ENCODE measurements at regions not wholly inside any gene's neighbourhood (a gene's known extent, or its start where the extent isn't known, plus 50 kb on each side); places are given as distances from the start of the nearest gene placed in this dataset.

DNA sequence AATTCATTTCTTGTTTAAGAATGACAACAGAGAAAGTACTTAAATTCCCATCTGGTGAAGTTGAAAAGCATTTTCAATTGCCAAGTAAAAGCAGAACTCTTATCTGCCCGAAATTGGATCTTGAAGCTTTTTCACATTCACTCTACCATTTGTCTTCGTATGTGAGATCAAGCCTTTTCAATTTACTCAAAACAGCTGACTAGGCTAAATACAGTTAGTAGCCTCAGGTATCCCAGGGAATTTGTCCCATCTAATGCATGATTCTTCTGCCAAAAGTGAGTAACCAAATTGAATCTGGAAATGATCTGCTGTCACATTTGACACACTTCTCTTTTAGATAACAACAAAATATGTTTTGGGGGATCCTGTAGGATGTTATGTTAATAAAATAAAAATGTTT is 596.8 kb upstream of the HS3ST5 start:
- Histone ChIP-seq H3F3A (replicated peaks; ENCODE audit: low read depth) (no peaks in the 10 kb centered on the region), H2AFZ (no peak overlapping the region), H3K36me3 (ENCODE audit: insufficient read depth) (no peaks in the 10 kb centered on the region), H3K79me2 (replicated peaks; ENCODE audit: insufficient read depth) (no peaks in the 10 kb centered on the region), H4K20me1 (replicated peaks; ENCODE audit: insufficient read depth) (no peaks in the 10 kb centered on the region), H3K9me2 (ENCODE audit: insufficient read depth) (no peaks in the 10 kb centered on the region), H3K4me2 (no peak overlapping the region), H3K4me1 (ENCODE audit: insufficient read depth) (peaks cover 6% of the 10 kb centered on the region), H3K27me3 (ENCODE audit: insufficient read depth) (no peaks in the 10 kb centered on the region), H3K27ac (ENCODE audit: low read depth) (no peak overlapping the region), H3K4me3 (no peak overlapping the region)
- Mint-ChIP-seq H3K9me3 (peaks cover 2% of the 10 kb centered on the region; the same call in 1 of the 3 replicates), H3K4me3 (no peak overlapping the region), H3K4me1 (peaks cover 12% of the 10 kb centered on the region; the same call in 2 of the 3 replicates), H3K27me3 (ENCODE audit: insufficient read depth, low read depth, poor library complexity) (no peaks in the 10 kb centered on the region), H3K36me3 (ENCODE audit: low read depth) (peaks cover 2% of the 10 kb centered on the region; the same call in 2 of the 3 replicates), H3K27ac (no peak overlapping the region)
- no peak for TF ChIP-seq EZH2 (IDR thresholded peaks at IDR 0.05; ENCODE audit: low read depth, unreplicated experiment)
- TF ChIP-seq, protein P1, sequence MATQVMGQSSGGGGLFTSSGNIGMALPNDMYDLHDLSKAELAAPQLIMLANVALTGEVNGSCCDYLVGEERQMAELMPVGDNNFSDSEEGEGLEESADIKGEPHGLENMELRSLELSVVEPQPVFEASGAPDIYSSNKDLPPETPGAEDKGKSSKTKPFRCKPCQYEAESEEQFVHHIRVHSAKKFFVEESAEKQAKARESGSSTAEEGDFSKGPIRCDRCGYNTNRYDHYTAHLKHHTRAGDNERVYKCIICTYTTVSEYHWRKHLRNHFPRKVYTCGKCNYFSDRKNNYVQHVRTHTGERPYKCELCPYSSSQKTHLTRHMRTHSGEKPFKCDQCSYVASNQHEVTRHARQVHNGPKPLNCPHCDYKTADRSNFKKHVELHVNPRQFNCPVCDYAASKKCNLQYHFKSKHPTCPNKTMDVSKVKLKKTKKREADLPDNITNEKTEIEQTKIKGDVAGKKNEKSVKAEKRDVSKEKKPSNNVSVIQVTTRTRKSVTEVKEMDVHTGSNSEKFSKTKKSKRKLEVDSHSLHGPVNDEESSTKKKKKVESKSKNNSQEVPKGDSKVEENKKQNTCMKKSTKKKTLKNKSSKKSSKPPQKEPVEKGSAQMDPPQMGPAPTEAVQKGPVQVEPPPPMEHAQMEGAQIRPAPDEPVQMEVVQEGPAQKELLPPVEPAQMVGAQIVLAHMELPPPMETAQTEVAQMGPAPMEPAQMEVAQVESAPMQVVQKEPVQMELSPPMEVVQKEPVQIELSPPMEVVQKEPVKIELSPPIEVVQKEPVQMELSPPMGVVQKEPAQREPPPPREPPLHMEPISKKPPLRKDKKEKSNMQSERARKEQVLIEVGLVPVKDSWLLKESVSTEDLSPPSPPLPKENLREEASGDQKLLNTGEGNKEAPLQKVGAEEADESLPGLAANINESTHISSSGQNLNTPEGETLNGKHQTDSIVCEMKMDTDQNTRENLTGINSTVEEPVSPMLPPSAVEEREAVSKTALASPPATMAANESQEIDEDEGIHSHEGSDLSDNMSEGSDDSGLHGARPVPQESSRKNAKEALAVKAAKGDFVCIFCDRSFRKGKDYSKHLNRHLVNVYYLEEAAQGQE (IDR thresholded peaks at IDR 0.05; ENCODE audit: unreplicated experiment): no peak
- no peak for TF ChIP-seq STAT1 (IDR thresholded peaks at IDR 0.05; ENCODE audit: unreplicated experiment)
- TF ChIP-seq JUNB (IDR thresholded peaks at IDR 0.05; ENCODE audit: unreplicated experiment): no peak
- TF ChIP-seq EZH2phosphoT487 (IDR thresholded peaks at IDR 0.05; ENCODE audit: unreplicated experiment): no peak
- TF ChIP-seq CREB1 (CRISPR knock-in tag; IDR thresholded peaks at IDR 0.05; ENCODE audit: low read depth): no peak
- no peak for TF ChIP-seq NANOG (IDR thresholded peaks at IDR 0.05; ENCODE audit: borderline replicate concordance)
- no peak for TF ChIP-seq ZNF114 (CRISPR knock-in tag; IDR thresholded peaks at IDR 0.05)
- TF ChIP-seq, protein P2, sequence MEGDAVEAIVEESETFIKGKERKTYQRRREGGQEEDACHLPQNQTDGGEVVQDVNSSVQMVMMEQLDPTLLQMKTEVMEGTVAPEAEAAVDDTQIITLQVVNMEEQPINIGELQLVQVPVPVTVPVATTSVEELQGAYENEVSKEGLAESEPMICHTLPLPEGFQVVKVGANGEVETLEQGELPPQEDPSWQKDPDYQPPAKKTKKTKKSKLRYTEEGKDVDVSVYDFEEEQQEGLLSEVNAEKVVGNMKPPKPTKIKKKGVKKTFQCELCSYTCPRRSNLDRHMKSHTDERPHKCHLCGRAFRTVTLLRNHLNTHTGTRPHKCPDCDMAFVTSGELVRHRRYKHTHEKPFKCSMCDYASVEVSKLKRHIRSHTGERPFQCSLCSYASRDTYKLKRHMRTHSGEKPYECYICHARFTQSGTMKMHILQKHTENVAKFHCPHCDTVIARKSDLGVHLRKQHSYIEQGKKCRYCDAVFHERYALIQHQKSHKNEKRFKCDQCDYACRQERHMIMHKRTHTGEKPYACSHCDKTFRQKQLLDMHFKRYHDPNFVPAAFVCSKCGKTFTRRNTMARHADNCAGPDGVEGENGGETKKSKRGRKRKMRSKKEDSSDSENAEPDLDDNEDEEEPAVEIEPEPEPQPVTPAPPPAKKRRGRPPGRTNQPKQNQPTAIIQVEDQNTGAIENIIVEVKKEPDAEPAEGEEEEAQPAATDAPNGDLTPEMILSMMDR (conservative IDR thresholded peaks at IDR 0.05; ENCODE audit: low read depth in 2 of 2): no peak
- TF ChIP-seq, protein P3, sequence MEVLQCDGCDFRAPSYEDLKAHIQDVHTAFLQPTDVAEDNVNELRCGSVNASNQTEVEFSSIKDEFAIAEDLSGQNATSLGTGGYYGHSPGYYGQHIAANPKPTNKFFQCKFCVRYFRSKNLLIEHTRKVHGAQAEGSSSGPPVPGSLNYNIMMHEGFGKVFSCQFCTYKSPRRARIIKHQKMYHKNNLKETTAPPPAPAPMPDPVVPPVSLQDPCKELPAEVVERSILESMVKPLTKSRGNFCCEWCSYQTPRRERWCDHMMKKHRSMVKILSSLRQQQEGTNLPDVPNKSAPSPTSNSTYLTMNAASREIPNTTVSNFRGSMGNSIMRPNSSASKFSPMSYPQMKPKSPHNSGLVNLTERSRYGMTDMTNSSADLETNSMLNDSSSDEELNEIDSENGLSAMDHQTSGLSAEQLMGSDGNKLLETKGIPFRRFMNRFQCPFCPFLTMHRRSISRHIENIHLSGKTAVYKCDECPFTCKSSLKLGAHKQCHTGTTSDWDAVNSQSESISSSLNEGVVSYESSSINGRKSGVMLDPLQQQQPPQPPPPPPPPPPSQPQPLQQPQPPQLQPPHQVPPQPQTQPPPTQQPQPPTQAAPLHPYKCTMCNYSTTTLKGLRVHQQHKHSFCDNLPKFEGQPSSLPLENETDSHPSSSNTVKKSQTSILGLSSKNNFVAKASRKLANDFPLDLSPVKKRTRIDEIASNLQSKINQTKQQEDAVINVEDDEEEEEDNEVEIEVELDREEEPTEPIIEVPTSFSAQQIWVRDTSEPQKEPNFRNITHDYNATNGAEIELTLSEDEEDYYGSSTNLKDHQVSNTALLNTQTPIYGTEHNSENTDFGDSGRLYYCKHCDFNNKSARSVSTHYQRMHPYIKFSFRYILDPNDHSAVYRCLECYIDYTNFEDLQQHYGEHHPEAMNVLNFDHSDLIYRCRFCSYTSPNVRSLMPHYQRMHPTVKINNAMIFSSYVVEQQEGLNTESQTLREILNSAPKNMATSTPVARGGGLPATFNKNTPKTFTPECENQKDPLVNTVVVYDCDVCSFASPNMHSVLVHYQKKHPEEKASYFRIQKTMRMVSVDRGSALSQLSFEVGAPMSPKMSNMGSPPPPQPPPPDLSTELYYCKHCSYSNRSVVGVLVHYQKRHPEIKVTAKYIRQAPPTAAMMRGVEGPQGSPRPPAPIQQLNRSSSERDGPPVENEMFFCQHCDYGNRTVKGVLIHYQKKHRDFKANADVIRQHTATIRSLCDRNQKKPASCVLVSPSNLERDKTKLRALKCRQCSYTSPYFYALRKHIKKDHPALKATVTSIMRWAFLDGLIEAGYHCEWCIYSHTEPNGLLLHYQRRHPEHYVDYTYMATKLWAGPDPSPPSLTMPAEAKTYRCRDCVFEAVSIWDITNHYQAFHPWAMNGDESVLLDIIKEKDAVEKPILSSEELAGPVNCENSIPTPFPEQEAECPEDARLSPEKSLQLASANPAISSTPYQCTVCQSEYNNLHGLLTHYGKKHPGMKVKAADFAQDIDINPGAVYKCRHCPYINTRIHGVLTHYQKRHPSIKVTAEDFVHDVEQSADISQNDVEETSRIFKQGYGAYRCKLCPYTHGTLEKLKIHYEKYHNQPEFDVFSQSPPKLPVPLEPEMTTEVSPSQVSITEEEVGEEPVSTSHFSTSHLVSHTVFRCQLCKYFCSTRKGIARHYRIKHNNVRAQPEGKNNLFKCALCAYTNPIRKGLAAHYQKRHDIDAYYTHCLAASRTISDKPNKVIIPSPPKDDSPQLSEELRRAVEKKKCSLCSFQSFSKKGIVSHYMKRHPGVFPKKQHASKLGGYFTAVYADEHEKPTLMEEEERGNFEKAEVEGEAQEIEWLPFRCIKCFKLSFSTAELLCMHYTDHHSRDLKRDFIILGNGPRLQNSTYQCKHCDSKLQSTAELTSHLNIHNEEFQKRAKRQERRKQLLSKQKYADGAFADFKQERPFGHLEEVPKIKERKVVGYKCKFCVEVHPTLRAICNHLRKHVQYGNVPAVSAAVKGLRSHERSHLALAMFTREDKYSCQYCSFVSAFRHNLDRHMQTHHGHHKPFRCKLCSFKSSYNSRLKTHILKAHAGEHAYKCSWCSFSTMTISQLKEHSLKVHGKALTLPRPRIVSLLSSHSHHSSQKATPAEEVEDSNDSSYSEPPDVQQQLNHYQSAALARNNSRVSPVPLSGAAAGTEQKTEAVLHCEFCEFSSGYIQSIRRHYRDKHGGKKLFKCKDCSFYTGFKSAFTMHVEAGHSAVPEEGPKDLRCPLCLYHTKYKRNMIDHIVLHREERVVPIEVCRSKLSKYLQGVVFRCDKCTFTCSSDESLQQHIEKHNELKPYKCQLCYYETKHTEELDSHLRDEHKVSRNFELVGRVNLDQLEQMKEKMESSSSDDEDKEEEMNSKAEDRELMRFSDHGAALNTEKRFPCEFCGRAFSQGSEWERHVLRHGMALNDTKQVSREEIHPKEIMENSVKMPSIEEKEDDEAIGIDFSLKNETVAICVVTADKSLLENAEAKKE (CRISPR knock-in tag; IDR thresholded peaks at IDR 0.05): no peak
- no peak for TF ChIP-seq POLR2AphosphoS5 (IDR thresholded peaks at IDR 0.05; ENCODE audit: low read depth)
- TF ChIP-seq, protein P4, sequence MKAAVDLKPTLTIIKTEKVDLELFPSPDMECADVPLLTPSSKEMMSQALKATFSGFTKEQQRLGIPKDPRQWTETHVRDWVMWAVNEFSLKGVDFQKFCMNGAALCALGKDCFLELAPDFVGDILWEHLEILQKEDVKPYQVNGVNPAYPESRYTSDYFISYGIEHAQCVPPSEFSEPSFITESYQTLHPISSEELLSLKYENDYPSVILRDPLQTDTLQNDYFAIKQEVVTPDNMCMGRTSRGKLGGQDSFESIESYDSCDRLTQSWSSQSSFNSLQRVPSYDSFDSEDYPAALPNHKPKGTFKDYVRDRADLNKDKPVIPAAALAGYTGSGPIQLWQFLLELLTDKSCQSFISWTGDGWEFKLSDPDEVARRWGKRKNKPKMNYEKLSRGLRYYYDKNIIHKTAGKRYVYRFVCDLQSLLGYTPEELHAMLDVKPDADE (IDR thresholded peaks at IDR 0.05): no peak
- no peak for TF ChIP-seq ZNF331 (CRISPR knock-in tag; IDR thresholded peaks at IDR 0.05; ENCODE audit: low read depth)
- ATAC-seq: no peak
- DNase-seq (ENCODE audit: low spot score): no peak

All from GM23338 (cell line).